GM21381 (cell line): ENCODE measurements at regions not wholly inside any gene's neighbourhood (a gene's known extent, or its start where the extent isn't known, plus 50 kb on each side); places are given as distances from the start of the nearest gene placed in this dataset.

Experiments
- ATAC-seq: cut with Tn5 transposase; IDR thresholded peaks from one replicate; pipeline ENCODE4 v1.9.1; 2021; ENCODE audit warnings: mild to moderate bottlenecking, moderate library complexity; ENCODE audit not compliant: unreplicated experiment

DNA sequence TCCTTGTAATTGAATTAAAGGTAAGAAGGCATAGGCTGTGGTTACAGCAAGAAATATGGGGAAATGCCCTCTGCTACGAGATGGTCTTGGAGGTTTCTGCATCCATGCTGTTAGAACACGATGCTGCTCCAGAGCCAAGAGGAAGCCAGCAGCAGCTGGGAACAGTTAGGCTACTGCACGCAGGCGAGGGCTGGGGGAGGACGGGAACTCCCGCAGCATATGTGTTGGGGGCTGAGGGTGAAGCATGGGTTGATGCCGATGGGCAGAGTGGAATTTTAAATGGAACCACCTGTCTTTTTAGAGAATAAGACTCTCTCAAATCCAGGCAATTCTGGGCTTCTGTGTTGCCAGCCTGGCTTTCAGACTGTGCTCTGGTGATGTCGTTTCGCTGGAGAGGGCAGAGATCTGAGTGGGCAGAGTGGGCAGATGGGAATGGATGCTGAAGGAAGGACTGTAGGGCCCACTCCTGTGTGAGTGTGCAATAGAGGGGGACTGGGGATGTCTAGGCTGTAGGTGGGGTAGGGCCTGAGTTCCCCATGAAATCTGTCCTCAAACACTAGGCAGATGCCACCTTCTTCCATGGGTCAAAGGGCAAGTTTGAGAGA is 417.0 kb upstream of the TPM1 start:
- ATAC-seq: no peak

GRCh38 chr15:62626903-62627302 is 415.6 kb upstream of the TPM1 start:
- ATAC-seq: no peak

GRCh38 chr15:62631076-62631724 is 411.3 kb upstream of the TPM1 start:
- ATAC-seq: no peak

- no peak for ATAC-seq
Observed at GRCh38 chr15:62636823-62637573, 405.5 kb upstream of the TPM1 start.

- no peak for ATAC-seq
Observed at GRCh38 chr15:62637574-62637897, 405.0 kb upstream of the TPM1 start.

GRCh38 chr15:62637950-62638619 is 404.5 kb upstream of the TPM1 start:
- no peak for ATAC-seq

DNA sequence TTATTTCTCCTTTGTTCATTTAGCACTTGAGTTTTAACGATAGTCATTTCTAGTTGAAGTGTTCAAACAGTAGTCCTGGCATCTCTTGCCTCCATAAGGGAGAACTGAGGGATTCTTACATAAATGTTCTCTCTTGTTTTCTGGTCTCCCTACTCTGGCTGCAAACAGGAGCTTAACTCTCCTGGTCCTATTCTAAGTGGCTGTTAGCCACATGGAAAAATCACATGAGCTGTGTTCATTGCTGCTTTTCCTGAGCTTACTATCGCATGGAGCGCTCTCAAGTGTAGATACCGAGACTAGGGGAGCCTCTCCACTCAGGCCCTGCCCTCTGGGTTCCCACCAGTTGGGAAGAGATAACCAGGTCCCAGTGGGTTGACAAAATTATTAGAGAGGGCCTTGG is 403.1 kb upstream of the TPM1 start:
- no peak for ATAC-seq

- no peak for ATAC-seq
Observed at GRCh38 chr15:62639906-62640605, 402.5 kb upstream of the TPM1 start.

DNA sequence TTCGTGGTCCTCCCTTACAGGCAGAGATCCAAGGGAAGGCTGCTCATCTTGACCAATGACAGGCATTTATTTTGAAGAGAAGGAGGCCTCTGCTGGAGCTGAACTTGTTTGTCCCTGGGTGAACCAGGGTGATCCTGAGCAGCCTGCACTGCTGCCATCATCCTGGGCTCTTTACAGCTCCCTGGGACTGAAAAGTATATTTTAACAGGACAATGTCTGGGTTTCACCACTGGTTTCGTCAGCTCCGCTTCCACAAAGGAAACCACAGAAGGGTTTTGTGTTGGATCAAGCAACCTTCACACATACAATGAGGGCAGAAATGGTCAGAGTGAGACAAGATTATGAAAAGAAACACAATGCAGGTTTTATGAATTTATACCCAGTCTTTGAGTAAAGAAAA is 400.7 kb upstream of the TPM1 start:
- ATAC-seq: no peak

DNA sequence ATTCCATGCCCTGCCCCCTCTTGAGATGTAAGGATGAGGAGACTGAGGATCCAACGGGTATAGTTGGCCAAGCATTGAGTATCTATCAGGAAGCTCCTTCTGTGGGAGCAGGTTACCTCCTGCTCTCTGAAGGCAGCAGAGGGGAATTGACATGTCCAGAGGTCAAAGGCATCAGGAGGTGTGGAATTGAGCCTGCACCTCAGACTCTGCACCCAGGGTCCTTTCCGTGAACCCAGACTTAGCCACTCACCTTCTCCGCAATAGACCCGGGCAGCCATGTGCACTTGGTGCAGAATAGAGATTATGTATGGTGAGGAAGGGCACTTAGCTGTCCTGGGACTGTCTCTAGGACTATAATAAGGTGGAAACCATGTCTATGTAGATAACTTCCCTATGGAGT is 399.0 kb upstream of the TPM1 start:
- no peak for ATAC-seq

DNA sequence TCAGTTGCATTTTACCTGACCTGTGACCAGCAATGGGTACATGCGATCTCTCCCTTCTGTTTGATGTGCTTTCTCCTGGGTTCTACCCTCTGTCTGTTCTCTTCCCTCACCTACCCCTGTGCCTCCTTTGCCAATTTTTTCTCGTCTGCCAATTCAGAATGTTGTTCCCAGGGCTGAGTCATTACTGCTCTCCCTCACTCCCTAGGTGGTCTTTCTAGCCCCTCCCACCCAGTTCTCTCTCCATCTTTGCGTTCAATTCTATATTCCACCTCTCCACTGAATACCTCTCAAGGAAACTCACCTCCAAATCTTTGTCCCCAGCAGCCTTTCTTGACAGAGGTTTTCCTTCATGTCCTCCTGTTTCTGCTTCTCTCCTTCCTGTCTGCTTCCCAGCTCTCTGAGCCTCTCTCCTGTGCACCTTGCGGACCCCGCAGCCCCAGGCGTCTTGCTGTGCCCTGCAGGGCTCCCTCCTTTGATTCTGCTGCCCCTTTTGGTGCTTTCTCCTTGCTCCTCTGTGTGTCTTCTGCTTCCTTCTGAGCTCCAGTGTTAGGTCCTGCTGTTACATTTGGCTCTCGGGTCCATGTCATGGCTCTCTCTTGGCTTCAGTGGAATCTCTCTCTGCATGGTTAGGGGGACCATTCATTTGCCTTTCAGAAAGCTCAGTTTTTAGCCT is 398.2 kb upstream of the TPM1 start:
- no peak for ATAC-seq

DNA sequence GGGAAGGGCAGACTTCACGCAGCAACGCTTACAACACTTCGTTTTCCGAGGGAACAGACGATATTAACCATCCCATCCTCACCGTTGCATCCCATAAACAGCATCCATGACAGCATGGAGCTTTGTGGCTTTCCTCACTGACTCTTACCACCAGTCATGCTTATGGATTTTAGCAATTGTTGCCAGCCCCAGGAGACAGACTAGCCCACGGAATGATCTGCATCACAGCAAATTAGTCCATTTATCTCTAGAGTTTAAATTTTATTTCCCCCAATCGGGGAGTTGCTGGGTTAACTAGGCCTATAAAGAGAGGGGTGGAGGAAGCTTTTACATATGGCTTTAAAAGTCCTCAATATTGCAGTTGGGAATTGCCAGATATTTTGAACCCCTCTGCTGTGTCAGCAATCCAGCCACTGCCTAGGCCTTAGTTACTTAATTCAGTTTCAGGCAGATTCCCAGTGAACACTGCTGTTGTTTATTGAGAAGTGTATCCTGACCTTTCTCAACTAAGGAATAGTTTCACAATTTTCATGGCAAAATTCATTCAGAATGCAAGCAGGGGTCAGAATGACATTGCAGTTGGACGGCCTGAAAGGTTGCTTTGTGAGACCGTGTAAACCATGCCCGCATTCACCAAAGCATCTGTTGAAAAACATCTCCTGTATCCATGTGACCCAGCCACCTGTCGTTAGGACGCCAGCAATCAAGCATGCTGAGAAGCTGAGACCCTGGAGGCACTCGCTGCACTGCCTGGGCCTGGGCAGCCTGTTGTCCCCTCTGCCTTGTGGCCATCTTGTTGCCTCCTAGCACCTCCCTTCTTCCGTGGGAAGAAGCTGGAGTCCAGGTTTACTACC is 397.4 kb upstream of the TPM1 start:
- ATAC-seq: no peak

- no peak for ATAC-seq
Observed at GRCh38 chr15:62647202-62647842, 395.2 kb upstream of the TPM1 start.

- ATAC-seq: no peak
Observed at GRCh38 chr15:62647843-62648505, 394.6 kb upstream of the TPM1 start.

GRCh38 chr15:62648954-62649353 is 393.6 kb upstream of the TPM1 start:
- ATAC-seq: no peak

- ATAC-seq: peak; percentile 76
Observed at GRCh38 chr15:62649793-62650420, 392.6 kb upstream of the TPM1 start.

- ATAC-seq: no peak
Observed at GRCh38 chr15:62653122-62653521, 389.4 kb upstream of the TPM1 start.

GRCh38 chr15:62656071-62656470 is 386.5 kb upstream of the TPM1 start:
- ATAC-seq: no peak
